Ramos (cell line): ENCODE measurements at regions not wholly inside any gene's neighbourhood (a gene's known extent, or its start where the extent isn't known, plus 50 kb on each side); places are given as distances from the start of the nearest gene placed in this dataset.

Experiments used
- in situ Hi-C: fragments of 300-500 bp; cut with MboI; formaldehyde crosslinking; loops from one replicate; pipeline ENCODE4 v1.14.3; 2022; ENCODE audit warnings: low sequenced_read_pairs; ENCODE audit not compliant: unreplicated experiment

- in situ Hi-C loops, result no loop called here
These were observed 916.8 kb downstream of the METTL15 start for GRCh38 chr11:29025001-29025400.

GRCh38 chr11:29024386-29024785 is 916.2 kb downstream of the METTL15 start:
- in situ Hi-C loops, result no loop called here

GRCh38 chr11:29023761-29024160 is 915.6 kb downstream of the METTL15 start:
- in situ Hi-C loops, result no loop called here

- in situ Hi-C loops, result no loop called here
These were observed 914.5 kb downstream of the METTL15 start for GRCh38 chr11:29022676-29023075.

GRCh38 chr11:29019960-29020683 is 911.9 kb downstream of the METTL15 start:
- in situ Hi-C loops, result no loop called here

- in situ Hi-C loops, result no loop called here
These were observed 910.4 kb downstream of the METTL15 start for GRCh38 chr11:29018631-29019030.

GRCh38 chr11:29017941-29018340 is 909.8 kb downstream of the METTL15 start:
- in situ Hi-C loops, result no loop called here

GRCh38 chr11:29012507-29012906 is 904.3 kb downstream of the METTL15 start:
- in situ Hi-C loops, result no loop called here

- in situ Hi-C loops, result no loop called here
These were observed 901.2 kb downstream of the METTL15 start for GRCh38 chr11:29009426-29009825.

- in situ Hi-C loops, result no loop called here
These were observed 900.3 kb downstream of the METTL15 start for GRCh38 chr11:29008481-29008880.

- in situ Hi-C loops, result no loop called here
These were observed 898.5 kb downstream of the METTL15 start for GRCh38 chr11:29006668-29007067.

GRCh38 chr11:29005401-29005980 is 897.3 kb downstream of the METTL15 start:
- in situ Hi-C loops, result no loop called here

- in situ Hi-C loops, result no loop called here
These were observed 894.6 kb downstream of the METTL15 start for GRCh38 chr11:29002816-29003215.

- in situ Hi-C loops, result no loop called here
These were observed 891.4 kb downstream of the METTL15 start for GRCh38 chr11:28999620-29000019.

- in situ Hi-C loops, result no loop called here
These were observed 884.8 kb downstream of the METTL15 start for GRCh38 chr11:28992996-28993395.

- in situ Hi-C loops, result no loop called here
These were observed 876.0 kb downstream of the METTL15 start for GRCh38 chr11:28984231-28984630.

- in situ Hi-C loops, result no loop called here
These were observed 875.6 kb downstream of the METTL15 start for GRCh38 chr11:28983780-28984179.

GRCh38 chr11:28981381-28981780 is 873.2 kb downstream of the METTL15 start:
- in situ Hi-C loops, result no loop called here

GRCh38 chr11:28976801-28977145 is 868.6 kb downstream of the METTL15 start:
- in situ Hi-C loops, result no loop called here

- in situ Hi-C loops, result no loop called here
These were observed 868.0 kb downstream of the METTL15 start for GRCh38 chr11:28976012-28976800.

- in situ Hi-C loops, result no loop called here
These were observed 861.6 kb downstream of the METTL15 start for GRCh38 chr11:28969832-28970231.
